HCT116 (cell line): ENCODE measurements at regions not wholly inside any gene's neighbourhood (a gene's known extent, or its start where the extent isn't known, plus 50 kb on each side); places are given as distances from the start of the nearest gene placed in this dataset.

Source experiments
- CTCF ChIP-seq, 3 experiments: fragments of 200-600 bp in 1 of 3; sonication (generic) in 1 of 3; IDR thresholded peaks in 2 of 3; conservative IDR thresholded peaks in 1 of 3; 2 replicates each; pipeline ENCODE4 v1.5.1; 2012 to 2017; ENCODE audit warnings: low read depth in 2 of 3, low read length in 2 of 3, antibody characterized with exemption in 1 of 3, borderline replicate concordance in 1 of 3, control low read depth in 1 of 3, mild to moderate bottlenecking in 1 of 3, mixed read lengths in 1 of 3, mixed run types in 1 of 3, moderate library complexity in 1 of 3; ENCODE audit not compliant: insufficient read depth in 1 of 3
- JUND ChIP-seq: IDR thresholded peaks from 2 replicates; pipeline ENCODE4 v1.6.1; 2012
- POLR2A ChIP-seq: IDR thresholded peaks from 2 replicates; pipeline ENCODE4 v1.7.0; 2011; ENCODE audit warnings: borderline replicate concordance; ENCODE audit not compliant: insufficient read depth, insufficient read length; ENCODE audit errors: extremely low read depth
- RAD21 ChIP-seq: IDR thresholded peaks from 2 replicates; pipeline ENCODE4 v1.6.1; 2012; ENCODE audit warnings: low read depth, mild to moderate bottlenecking
- SP1 ChIP-seq: IDR thresholded peaks from 2 replicates; pipeline ENCODE4 v1.6.1; 2012; ENCODE audit warnings: low read depth
- SRF ChIP-seq: IDR thresholded peaks from 2 replicates; pipeline ENCODE4 v1.6.1; 2012; ENCODE audit warnings: low read depth
- ZBTB33 ChIP-seq: IDR thresholded peaks from 2 replicates; pipeline ENCODE4 v1.6.1; 2011; ENCODE audit warnings: mild to moderate bottlenecking, low read length, moderate library complexity; ENCODE audit not compliant: insufficient replicate concordance; ENCODE audit errors: extremely low read depth
- ZFX ChIP-seq: fragments of 450-650 bp; IDR thresholded peaks from 2 replicates; pipeline ENCODE4 v1.6.1; 2017

- no peak for TF ChIP-seq SP1
- TF ChIP-seq POLR2A, result no peak
- no peak for TF ChIP-seq JUND
- no peak for TF ChIP-seq SRF
- no peak for TF ChIP-seq ZFX
- TF ChIP-seq CTCF (IDR thresholded peaks at IDR 0.05 in 2 of 3, conservative IDR thresholded peaks at IDR 0.05 in 1 of 3; ENCODE audit: borderline replicate concordance in 1 of 3, insufficient read depth in 1 of 3, low read depth in 2 of 3, low read length in 2 of 3), result no peak
- no peak for TF ChIP-seq RAD21
- no peak for TF ChIP-seq ZBTB33
Measured at GRCh38 chr5:164998142-164998541, 1492.7 kb downstream of the MAT2B start.
